Limb (tissue), 2 donors: ENCODE measurements at regions not wholly inside any gene's neighbourhood (a gene's known extent, or its start where the extent isn't known, plus 50 kb on each side); places are given as distances from the start of the nearest gene placed in this dataset.
"Not testable (repeated sequence)": the region's sequence is repeated elsewhere in the genome, so short reads cannot be mapped to it uniquely, and the experiment has no call there.

Experiments
- DNase-seq, 2 donors: peaks; one replicate each; pipeline ENCODE4 v3.0.0-alpha.2; 2016; ENCODE audit errors: extremely low spot score in 2 of 2

DNA sequence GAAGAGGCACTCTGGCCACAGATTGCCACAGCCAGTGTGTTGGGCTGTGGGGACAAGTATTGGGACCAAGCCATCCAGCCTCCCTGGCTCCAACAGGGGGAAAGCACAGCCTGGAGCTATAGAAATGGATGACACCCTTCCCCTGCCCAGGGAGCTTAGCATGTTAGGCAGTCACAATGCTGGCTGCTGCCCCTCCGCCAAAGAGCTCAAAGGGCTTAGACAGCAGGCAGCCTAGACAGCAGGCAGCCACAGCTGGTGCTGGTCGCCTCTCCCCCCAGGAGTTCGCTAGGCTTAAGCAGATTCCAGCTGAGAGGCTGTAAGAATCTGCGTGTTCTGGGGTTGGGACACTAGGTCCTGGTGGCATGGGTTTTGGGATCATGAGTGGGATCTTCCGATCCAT lies 94.5 kb upstream of the MXRA5 start:
- DNase-seq, result no peak

DNA sequence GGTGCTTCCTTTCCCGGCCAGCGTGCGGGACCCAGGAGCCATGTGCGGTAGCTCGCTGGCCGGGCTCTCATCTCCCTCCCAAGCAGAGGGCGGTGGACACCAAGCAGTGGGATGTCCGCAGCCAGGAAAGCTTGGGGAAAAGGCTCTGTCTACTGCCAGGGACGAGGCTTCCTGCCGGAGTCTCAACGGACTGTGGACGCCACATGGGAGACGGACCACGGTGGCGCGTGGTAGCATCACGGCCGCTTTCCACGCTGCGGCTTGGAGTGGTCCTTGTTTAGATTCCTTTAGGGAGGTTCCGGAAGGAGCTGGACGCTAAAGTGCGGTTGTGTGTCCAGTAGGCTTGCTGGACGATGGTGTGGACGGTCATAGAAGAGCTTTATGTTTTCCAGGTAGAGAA lies 89.5 kb upstream of the MXRA5 start:
- not testable (repeated sequence) for DNase-seq

DNA sequence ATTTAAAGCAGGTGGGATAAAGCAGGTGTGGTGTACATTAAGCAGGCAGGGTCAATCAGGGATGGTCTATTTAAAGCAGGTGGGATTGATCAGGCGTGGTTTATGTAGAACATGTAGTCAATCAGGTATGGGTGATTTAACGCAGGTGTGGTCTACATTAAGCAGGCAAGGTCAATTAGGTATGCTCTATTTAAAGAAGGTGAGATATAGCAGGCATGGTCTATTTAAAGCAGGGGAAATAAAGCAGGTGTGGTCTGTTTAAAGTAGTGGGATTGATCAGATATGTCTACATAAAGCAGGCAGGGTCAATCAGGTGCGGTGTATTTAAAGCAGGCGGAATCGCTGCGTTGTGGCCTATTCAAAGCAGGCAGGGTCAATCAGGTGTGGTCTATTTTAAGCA lies 88.6 kb upstream of the MXRA5 start:
- DNase-seq, result no peak

DNA sequence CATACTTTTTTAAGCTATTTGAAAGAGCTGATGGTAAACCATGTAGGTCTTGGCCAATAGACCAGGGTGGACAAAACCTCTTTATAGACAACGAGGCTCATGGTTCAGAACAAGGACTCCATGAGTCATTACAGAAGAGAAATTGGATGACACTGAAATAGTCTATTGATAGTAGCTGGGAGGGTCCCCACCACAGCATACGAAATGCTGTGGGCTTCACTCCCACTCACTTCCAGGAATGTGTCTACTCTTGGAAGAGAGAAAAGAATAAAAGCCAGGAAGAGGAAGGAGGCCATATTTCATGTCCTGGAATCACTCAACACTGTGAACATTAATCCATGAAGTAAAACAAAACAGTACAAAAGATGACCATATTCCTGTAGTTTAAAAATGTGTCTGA lies 82.3 kb upstream of the MXRA5 start:
- DNase-seq, result no peak

DNA sequence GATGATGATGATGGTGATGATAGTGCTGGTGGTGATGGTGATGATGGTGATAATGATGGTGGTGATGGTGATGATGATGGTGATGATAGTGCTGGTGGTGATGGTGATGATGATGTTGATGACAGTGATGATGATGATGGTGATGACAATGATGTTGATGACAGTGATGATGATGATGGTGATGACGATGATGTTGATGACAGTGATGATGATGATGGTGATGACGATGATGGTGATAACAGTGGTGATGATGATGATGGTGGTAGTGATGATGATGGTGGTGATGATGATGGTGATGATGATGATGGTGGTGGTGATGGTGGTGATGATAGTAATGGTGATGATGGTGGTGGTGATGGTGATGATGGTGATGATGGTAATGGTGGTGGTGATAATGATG lies 80.1 kb upstream of the MXRA5 start:
- no peak for DNase-seq

DNA sequence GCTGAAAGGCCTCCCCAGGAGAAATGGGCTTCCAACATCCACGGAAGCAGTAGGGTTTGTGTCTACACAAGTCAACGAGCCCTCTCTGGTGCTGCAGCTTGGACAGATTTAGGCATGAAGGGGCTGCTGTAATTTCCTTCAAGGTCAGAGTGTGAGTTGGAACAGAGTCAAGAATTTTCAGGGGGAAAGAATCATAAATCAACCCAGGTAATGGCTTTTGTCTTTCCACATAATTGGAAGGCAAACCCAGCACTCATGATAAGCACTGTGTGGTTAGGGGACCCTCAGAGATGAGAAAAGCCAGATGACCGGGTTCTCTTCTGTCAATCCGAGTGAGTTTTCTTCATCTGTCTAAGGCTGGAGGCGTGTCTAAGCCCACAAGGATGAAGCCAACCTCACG lies 78.6 kb upstream of the MXRA5 start:
- no peak for DNase-seq

DNA sequence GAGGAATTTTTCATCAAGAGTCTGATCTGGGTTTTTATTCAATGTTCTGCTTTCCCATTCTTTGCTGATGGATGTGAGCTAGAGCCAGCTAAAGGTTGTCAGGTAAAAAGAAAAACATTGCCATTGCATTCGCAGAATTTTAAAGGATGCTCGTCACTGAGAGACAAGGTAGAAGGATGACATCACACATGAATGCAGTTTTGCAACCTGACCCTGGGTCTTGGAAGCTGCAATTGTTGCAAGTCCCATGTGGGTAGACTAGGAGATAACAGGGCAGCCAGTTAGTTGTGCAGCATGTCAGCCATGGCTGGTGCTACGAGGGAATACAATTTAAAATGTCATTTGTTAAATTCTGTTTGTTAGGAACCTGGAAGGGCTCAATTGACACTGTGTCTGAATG lies 73.9 kb upstream of the MXRA5 start:
- DNase-seq, result no peak

DNA sequence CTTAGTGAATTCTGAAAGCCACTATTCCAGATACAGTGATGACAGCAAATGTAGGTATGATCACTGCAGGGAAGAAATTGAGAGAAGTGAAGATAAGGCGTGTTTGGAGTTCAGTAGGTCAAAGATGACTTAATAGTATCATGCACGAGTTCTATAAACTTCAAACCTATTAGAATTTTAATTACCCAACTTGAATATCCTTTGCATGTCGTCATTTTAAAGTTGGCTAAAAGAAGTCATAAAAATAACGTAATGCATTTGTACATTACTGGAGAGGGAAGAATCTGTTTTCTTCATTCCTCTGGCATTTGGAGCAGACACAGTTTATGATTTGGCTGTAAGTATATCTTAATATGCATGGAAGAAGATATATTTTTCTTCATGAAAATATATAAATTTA lies 68.6 kb upstream of the MXRA5 start:
- no peak for DNase-seq

DNA sequence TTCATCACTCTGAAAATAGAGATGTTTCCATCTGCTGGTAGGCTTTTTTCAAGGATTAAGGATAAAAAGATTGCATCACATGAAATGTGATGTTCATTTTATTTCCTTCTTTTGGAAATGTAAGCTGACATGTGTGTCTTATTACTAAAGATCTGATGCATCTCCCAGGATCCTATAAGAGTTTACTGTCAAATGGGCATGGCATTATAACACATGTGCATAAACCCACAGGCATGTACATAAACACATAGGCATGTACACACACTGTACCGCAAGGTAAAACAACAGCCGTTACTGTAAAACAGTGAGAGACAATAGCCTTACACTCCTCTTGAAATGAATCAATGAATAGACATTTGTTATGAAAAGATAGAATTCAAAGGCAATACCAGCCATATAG lies 65.2 kb upstream of the MXRA5 start:
- DNase-seq, result not testable (repeated sequence)

DNA sequence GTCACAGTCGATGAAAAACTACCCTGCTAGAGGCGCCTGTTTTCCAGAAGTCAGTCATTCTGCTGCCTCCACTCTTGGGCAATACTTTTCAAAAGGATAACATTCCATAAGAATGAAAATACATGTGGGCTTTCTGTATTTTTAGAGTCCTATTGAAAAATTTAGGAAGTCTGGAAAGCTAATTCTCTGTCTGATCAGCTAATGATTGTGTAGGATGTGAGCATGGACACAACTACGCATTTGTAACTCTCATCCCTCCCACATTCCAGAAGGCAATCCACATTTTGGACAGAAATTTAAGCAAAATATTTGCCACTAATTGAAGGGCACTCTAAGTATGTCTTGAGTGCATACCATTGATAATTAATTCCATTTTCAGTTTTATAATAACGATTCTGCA lies 63.5 kb upstream of the MXRA5 start:
- DNase-seq, result not testable (repeated sequence)

DNA sequence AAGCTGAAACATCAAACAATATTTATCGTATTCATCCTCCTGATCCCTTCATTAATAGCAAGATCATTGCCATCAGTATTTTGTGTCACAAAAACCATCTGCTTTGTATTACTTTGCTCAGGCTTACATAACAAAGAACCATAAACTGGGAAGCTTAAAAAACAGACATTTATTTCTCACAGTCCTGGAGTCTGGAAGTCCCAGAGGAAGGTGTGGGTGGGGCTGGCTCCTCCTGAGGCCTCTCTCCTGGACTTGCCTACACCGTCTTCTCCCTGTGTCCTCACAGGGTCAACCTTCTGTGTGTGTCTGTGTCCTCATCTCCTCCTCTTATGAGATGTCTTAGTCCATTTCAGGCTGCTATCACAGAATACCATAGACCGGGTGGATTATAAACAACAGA lies 61.3 kb upstream of the MXRA5 start:
- no peak for DNase-seq

DNA sequence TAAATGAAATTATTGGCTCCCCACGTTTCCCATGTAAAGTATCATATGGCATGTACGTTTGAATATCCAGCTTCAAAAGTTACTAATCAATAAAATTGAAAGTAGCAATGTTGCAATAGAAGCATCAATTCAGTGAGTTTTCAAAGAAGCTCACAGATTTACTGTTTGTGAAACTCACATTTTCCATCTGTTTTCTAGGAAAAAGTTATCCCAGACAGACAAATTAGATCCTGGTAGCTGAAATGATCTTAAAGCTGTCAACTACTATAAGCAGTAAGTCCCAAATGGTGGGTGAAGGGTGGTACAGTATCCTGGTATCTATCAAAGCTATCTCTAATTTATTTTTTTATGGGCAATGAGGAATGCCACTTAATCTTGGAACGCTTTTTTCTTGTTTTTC lies 60.7 kb upstream of the MXRA5 start:
- no peak for DNase-seq

DNA sequence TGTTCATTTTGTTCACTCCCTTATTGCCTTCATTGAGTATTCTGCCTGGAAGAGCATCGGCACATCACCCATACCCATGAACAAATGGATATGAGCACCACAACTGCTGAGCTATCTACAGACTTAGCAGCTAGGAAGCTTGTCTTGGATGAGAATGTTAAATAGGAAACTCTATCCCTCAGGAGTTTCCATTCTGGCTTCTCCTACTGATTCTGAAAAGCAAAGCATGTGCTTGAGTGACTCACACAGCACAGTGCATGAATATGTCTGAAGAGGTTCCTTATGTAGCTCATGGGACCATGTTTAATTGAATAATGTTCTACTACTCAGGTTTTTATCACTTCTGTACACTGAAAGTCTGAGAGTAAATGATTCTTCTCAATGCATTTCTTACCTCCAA lies 57.3 kb upstream of the MXRA5 start:
- no peak for DNase-seq
